ENCODE measurements at regions not wholly inside any gene's neighbourhood (a gene's known extent, or its start where the extent isn't known, plus 50 kb on each side); places are given as distances from the start of the nearest gene placed in this dataset.

DNA sequence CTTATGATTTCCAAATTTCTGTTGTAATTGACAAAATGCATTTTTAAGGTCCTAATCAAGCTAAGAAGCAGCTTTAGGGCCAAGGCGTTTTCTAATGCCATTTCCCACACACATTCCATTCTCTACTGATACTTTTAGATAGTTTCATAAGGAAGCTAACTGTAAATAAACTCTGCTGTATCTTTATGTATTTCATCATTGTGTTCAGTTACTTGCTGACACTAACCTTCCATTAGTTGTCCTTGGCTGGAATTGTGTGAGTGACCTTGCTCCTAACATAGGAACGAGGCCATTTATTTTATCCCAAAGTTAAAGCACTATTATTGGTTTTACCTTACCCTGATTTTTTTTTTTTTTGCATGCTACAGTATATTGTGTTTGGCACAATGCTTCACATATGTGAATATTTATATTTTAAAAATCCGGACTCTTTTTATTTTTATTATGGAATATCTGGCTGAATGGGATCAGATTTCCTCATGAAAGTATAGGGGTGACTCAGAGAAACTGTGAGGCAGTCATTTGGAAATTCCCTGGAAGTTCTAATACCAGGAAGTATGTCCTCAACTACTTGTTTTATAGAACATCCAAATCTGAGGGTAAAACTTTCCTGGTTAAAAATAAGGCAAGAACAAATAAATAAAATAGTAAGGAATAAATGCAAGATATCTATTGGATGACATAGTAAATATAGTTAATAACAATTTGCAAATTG is 62.7 kb upstream of the SORBS2 start:
- H3K27ac ChIP-seq (ENCODE audit: low read depth in 1 of 2, low read length in 1 of 2), result no peak overlapping the region
- WGBS, 2 donors, result 63 to 82% methylated on average over 3 of the region's 3 CpGs
- peaks cover 0 to 4% (median 0%) of the 10 kb centered on the region in 5 donors for H3K4me1 ChIP-seq (ENCODE audit: control insufficient read depth in 5 of 5, insufficient read depth in 5 of 5, low read length in 5 of 5)
- TF ChIP-seq, protein P1, sequence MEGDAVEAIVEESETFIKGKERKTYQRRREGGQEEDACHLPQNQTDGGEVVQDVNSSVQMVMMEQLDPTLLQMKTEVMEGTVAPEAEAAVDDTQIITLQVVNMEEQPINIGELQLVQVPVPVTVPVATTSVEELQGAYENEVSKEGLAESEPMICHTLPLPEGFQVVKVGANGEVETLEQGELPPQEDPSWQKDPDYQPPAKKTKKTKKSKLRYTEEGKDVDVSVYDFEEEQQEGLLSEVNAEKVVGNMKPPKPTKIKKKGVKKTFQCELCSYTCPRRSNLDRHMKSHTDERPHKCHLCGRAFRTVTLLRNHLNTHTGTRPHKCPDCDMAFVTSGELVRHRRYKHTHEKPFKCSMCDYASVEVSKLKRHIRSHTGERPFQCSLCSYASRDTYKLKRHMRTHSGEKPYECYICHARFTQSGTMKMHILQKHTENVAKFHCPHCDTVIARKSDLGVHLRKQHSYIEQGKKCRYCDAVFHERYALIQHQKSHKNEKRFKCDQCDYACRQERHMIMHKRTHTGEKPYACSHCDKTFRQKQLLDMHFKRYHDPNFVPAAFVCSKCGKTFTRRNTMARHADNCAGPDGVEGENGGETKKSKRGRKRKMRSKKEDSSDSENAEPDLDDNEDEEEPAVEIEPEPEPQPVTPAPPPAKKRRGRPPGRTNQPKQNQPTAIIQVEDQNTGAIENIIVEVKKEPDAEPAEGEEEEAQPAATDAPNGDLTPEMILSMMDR (IDR thresholded peaks at IDR 0.05; ENCODE audit: control extremely low read depth, extremely low read depth), result no peak
- H3K27me3 ChIP-seq (ENCODE audit: control insufficient read depth in 3 of 3, insufficient read depth in 3 of 3, low read length in 2 of 3), result no peaks in the 10 kb centered on the region
- no peak overlapping the region for H3K4me3 ChIP-seq
- H3K9me3 ChIP-seq (ENCODE audit: control insufficient read depth in 4 of 4, insufficient read depth in 3 of 4, low read length in 3 of 4), result no peaks in the 10 kb centered on the region
- H3K36me3 ChIP-seq (ENCODE audit: control insufficient read depth in 4 of 4, insufficient read depth in 4 of 4, low read length in 4 of 4), result no peaks in the 10 kb centered on the region
- H3K9ac ChIP-seq (ENCODE audit: insufficient read depth in 1 of 2, low read length in 2 of 2), result no peak overlapping the region
- ATAC-seq (ENCODE audit: insufficient read depth, low FRiP score) (no peak), DNase-seq (no peak)

DNA sequence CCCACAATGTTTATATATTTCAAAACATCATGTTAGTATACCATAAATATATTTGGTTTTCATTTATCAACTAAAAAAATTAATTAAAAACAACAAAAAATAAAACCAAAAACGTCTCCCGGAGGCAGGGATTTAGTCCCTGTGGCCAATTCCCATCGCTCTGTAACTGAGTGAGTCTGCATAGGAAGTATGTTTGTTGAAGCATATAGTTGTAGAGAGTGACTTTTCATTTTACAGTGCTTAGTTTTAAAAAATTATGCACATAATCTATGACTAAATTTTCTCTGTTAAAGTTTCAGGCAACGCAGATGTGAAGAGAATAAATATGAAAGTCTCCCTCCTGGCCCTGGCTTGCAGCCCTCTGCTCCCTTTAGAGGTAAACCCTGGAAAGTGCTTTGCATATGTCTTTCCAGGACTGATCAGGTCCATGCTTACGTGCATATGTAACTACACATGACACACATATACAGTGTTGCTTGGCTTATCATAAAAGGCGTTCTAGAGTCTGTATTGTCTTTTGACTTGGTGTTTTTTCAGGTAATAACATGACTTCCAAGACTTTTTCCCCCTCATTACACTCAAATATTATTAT is 63.4 kb upstream of the SORBS2 start:
- Histone ChIP-seq H3K36me3 (ENCODE audit: control insufficient read depth in 4 of 4, insufficient read depth in 4 of 4, low read length in 4 of 4) (no peaks in the 10 kb centered on the region), H3K9me3 (ENCODE audit: control insufficient read depth in 4 of 4, insufficient read depth in 3 of 4, low read length in 3 of 4) (no peaks in the 10 kb centered on the region), H3K9ac (ENCODE audit: insufficient read depth in 1 of 2, low read length in 2 of 2) (no peak overlapping the region), H3K4me3 (no peak overlapping the region), H3K27ac (ENCODE audit: low read depth in 1 of 2, low read length in 1 of 2) (no peak overlapping the region), H3K27me3 (ENCODE audit: control insufficient read depth in 3 of 3, insufficient read depth in 3 of 3, low read length in 2 of 3) (no peaks in the 10 kb centered on the region), H3K4me1 (ENCODE audit: control insufficient read depth in 5 of 5, insufficient read depth in 5 of 5, low read length in 5 of 5) (peaks cover 0 to 4% (median 0%) of the 10 kb centered on the region in 5 donors)
- DNase-seq (no peak), ATAC-seq (ENCODE audit: insufficient read depth, low FRiP score) (no peak)
- TF ChIP-seq, protein P1 (IDR thresholded peaks at IDR 0.05; ENCODE audit: control extremely low read depth, extremely low read depth), result no peak
- WGBS, 2 donors, result 87 to 96% methylated on average over 6 of the region's 6 CpGs

DNA sequence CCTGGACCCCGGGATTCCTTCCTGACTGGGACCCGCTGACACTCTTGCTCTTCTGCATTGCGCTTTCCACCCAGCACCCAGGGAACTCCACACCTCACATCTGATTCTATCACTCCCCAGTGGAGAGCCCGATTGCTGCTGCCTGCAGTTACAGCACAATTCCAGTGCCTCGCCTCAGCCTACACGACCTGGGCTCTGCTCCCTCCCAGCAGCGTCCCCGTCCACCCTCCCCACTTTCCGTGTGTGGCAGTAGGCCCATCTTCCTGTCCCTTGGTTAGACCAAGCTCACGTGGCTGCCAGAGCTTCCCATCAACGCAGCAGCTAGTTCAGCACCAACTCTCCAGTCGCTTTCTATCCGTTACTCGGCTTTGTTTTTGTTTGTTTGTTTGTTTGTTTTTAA is 66.6 kb upstream of the SORBS2 start:
- Histone ChIP-seq H3K9ac (ENCODE audit: insufficient read depth in 1 of 2, low read length in 2 of 2) (no peak overlapping the region), H3K4me3 (no peak overlapping the region), H3K9me3 (ENCODE audit: control insufficient read depth in 4 of 4, insufficient read depth in 3 of 4, low read length in 3 of 4) (no peaks in the 10 kb centered on the region), H3K36me3 (ENCODE audit: control insufficient read depth in 4 of 4, insufficient read depth in 4 of 4, low read length in 4 of 4) (no peaks in the 10 kb centered on the region), H3K27me3 (ENCODE audit: control insufficient read depth in 3 of 3, insufficient read depth in 3 of 3, low read length in 2 of 3) (no peaks in the 10 kb centered on the region), H3K27ac (ENCODE audit: low read depth in 1 of 2, low read length in 1 of 2) (no peak overlapping the region), H3K4me1 (ENCODE audit: control insufficient read depth in 5 of 5, insufficient read depth in 5 of 5, low read length in 5 of 5) (peaks cover 0 to 6% (median 0%) of the 10 kb centered on the region in 5 donors)
- no peak for DNase-seq
- 92 to 94% methylated on average over 14 of the region's 14 CpGs for WGBS, 2 donors
- TF ChIP-seq, protein P1 (IDR thresholded peaks at IDR 0.05; ENCODE audit: control extremely low read depth, extremely low read depth), result no peak
- no peak for ATAC-seq (ENCODE audit: insufficient read depth, low FRiP score)
